BLaER1 treated with 17β-estradiol and CSF1 and Interleukin-3, amounts not matched to agents 10 nM and 100 nM (cell line): ENCODE measurements at regions not wholly inside any gene's neighbourhood (a gene's known extent, or its start where the extent isn't known, plus 50 kb on each side); places are given as distances from the start of the nearest gene placed in this dataset.
"Not testable (repeated sequence)": the region's sequence is repeated elsewhere in the genome, so short reads cannot be mapped to it uniquely, and the experiment has no call there.

ENCODE experiments used
- H3K27ac ChIP-seq, 11 experiments: shearing (Covaris generic); formaldehyde crosslinking; 2 replicates each; pipeline ENCODE4 v1.8.1; 2022
- H3K27me3 ChIP-seq, 11 experiments: shearing (Covaris generic); formaldehyde crosslinking; 2 replicates each; pipeline ENCODE4 v1.8.1; 2022
- H3K36me3 ChIP-seq, 11 experiments: shearing (Covaris generic); formaldehyde crosslinking; 2 replicates each; pipeline ENCODE4 v1.8.1; 2022
- H3K4me1 ChIP-seq, 10 experiments: shearing (Covaris generic); formaldehyde crosslinking; 2 replicates each; pipeline ENCODE4 v1.8.1; 2022
- H3K4me2 ChIP-seq, 11 experiments: shearing (Covaris generic); formaldehyde crosslinking; 2 replicates each; pipeline ENCODE4 v1.8.1; 2022
- H3K4me3 ChIP-seq, 10 experiments: shearing (Covaris generic); formaldehyde crosslinking; 2 replicates each; pipeline ENCODE4 v1.8.1; 2022
- H3K9ac ChIP-seq, 11 experiments: shearing (Covaris generic); formaldehyde crosslinking; 2 replicates each; pipeline ENCODE4 v1.8.1; 2022
- H3K9me3 ChIP-seq, 11 experiments: shearing (Covaris generic); formaldehyde crosslinking; replicated peaks in 1 of 11; 2 replicates each; pipeline ENCODE4 v1.8.1; 2022
- H4K20me1 ChIP-seq, 11 experiments: shearing (Covaris generic); formaldehyde crosslinking; 2 replicates each; pipeline ENCODE4 v1.8.1; 2022
- Cebpa-rat ChIP-seq, 11 experiments: shearing (Covaris generic); IDR thresholded peaks; 2 replicates each; pipeline ENCODE4 v1.8.1; 2022

DNA sequence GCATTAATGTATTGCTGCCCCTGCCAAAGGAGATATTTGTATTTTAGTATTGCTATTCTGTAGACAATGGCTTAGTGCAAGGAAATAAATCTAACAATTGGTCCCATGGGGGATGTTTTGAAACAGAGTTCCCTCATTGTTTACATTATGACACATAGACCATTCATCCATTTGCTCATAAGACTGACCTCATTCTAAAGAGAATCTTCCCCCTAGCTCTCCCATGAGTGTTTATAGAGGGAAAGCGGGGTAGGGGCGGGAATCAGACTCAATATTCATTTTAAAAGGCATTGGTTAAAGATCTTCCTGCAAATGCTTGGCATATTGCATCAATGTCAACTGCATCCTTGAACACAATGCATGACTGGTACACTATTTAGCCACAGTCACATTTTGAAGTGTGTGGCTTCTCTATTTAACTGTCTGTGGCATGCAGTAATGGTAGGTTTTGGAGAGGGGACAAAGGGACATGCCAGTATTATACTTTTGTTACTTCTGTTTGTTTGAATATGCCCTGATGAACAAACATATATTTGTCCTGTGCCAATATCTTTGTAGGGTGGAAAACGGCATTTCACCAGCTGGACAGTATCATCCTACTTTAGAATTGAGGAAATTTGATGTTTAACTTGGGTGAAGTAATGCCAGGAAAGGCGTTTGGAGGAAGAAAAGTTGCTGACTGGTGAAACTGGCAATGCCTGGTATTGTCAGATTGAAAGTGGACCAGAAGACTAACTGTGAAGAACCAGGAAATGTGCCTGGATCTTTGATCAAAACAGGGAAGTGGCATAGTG lies 84.1 kb upstream of the MEGF10 start:
- no peak overlapping the region for H3K9ac ChIP-seq
- no peak overlapping the region for H3K4me3 ChIP-seq
- no peaks in the 10 kb centered on the region for H3K36me3 ChIP-seq
- H3K27ac ChIP-seq = peak overlapping the region in 1 of 11 experiments; percentile 13; a peak in 1 of 22 replicates
- H4K20me1 ChIP-seq = no peaks in the 10 kb centered on the region
- H3K27me3 ChIP-seq = no peaks in the 10 kb centered on the region
- no peak for TF ChIP-seq Cebpa-rat (IDR thresholded peaks at IDR 0.05)
- peak overlapping the region in 7 of 11 experiments; percentile 22 to 56 (median 41); a peak in 12 of 22 replicates for H3K4me2 ChIP-seq
- peaks cover 0 to 5% (median 0%) of the 10 kb centered on the region in 11 experiments; a peak in 1 of 22 replicates for H3K9me3 ChIP-seq
- peaks cover 17 to 36% (median 25%) of the 10 kb centered on the region in 10 experiments for H3K4me1 ChIP-seq

DNA sequence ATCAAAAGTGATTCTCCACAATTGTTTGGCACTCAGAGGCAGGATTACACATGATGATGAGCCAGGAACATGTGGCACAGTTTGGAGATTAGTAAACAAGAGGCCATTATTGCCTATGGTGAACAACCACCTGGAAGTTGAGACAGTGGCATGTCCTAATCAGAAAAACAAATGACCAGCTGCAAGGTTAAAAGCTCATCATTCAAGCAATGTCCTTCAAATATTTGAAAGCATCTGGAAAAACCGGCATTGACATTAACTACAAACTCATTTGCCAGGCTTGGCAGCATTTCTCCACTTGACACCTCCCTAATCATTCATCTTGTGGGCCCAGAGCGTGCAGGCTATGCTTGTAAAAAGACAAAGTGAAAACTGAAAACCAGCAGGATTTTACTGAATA lies 80.6 kb upstream of the MEGF10 start:
- no peak for TF ChIP-seq Cebpa-rat (IDR thresholded peaks at IDR 0.05)

DNA sequence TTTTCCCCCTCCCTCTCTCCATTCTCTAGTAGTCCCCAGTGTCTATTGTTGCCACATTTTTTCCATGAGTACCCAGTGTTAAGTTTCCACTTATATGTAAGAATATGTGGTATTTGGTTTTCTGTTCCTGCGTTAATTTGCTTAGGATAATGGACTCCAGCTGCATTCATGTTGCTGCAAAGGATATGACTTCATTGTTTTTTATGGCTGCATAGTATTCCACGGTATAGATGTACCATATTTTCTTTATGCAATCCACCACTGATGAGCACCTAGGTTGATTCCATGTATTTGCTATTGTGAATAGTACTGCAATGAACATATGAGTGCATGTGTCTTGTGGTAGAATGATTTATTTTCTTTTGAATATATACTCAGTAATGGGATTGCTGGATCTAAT lies 77.4 kb upstream of the MEGF10 start:
- Histone ChIP-seq H3K27ac (no peak overlapping the region), H3K9ac (no peak overlapping the region), H3K36me3 (no peaks in the 10 kb centered on the region), H3K4me3 (no peak overlapping the region), H3K4me2 (no peak overlapping the region), H4K20me1 (no peaks in the 10 kb centered on the region), H3K9me3 (peaks cover 0 to 12% (median 7%) of the 10 kb centered on the region in 11 experiments; a peak in 8 of 22 replicates), H3K27me3 (no peaks in the 10 kb centered on the region), H3K4me1 (no peaks in the 10 kb centered on the region)
- no peak for TF ChIP-seq Cebpa-rat (IDR thresholded peaks at IDR 0.05)

More for the DNA sequence above, 80.6 kb upstream of the MEGF10 start:
- peaks cover 5 to 16% (median 10%) of the 10 kb centered on the region in 10 experiments; a peak in 16 of 20 replicates for H3K4me1 ChIP-seq
- H3K36me3 ChIP-seq = no peaks in the 10 kb centered on the region
- no peak overlapping the region for H3K9ac ChIP-seq
- H4K20me1 ChIP-seq = no peaks in the 10 kb centered on the region
- H3K4me2 ChIP-seq = no peak overlapping the region
- no peak overlapping the region for H3K27ac ChIP-seq
- H3K4me3 ChIP-seq = no peak overlapping the region
- peaks cover 0 to 12% (median 7%) of the 10 kb centered on the region in 11 experiments; a peak in 8 of 22 replicates for H3K9me3 ChIP-seq
- no peaks in the 10 kb centered on the region for H3K27me3 ChIP-seq

DNA sequence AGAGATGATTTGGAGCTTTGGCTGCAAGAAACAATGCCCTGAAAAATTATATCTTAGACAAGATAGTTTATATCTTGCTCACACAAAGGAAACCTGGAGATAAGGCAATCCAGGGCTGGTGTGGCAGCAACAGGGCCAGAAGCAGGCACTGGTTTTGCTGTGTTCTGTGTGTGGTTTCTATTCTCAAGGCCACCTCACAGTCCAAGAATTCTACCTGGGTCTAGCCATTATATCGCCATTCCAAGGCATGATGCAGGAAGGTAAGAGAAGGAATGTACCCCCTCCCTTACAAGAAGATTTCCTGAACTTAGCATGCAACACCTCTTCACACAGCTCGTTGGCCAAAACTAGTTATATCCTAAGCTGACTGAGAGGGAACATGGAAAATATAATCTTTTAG lies 74.5 kb upstream of the MEGF10 start:
- no peak overlapping the region for H3K9ac ChIP-seq
- no peak for TF ChIP-seq Cebpa-rat (IDR thresholded peaks at IDR 0.05)
- H3K4me3 ChIP-seq = no peak overlapping the region

DNA sequence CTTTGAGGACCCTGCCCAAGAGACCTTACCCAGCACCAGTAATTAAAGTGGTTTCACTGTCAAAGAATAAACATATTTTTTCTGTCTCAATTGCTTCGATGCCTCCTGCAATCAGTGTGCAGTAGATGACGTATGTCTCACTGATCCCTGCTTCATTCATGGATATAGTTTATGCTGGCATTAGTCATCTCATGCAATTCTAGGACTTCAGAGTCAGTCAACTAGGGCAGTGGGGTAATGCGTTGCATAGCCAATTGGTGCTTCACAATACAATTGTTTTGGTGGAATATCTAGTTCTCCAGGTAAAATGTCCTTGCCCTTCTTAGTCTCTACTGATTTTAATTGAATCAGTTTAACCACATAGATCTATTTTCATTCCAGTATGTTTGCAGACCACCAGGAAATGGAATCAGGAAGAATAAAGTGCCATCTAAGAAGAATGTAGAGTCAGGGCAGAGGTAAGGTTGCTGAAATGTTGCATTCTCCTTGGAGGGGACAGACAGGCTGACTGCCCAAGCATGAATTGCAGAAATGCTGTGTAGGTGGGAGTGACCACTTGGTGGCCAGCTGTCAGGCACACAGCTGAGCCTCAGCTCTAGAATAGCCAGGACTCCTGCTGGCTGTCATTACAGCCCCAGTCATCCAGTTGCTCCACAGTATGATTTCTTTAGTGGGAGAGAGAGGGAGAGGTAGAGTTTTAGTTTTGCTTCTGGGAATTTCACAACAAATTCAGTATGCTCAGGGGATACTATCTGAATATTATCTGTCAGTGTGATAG lies 73.5 kb upstream of the MEGF10 start:
- H3K36me3 ChIP-seq = no peaks in the 10 kb centered on the region
- H3K4me1 ChIP-seq = peaks cover 0 to 7% (median 0%) of the 10 kb centered on the region in 10 experiments; a peak in 1 of 20 replicates
- no peak overlapping the region for H3K4me3 ChIP-seq
- no peak overlapping the region for H3K27ac ChIP-seq
- H3K27me3 ChIP-seq = no peaks in the 10 kb centered on the region
- no peak overlapping the region for H3K4me2 ChIP-seq
- TF ChIP-seq Cebpa-rat (IDR thresholded peaks at IDR 0.05) = no peak
- peaks cover 0 to 12% (median 9%) of the 10 kb centered on the region in 11 experiments; a peak in 8 of 22 replicates for H3K9me3 ChIP-seq
- no peaks in the 10 kb centered on the region for H4K20me1 ChIP-seq
- H3K9ac ChIP-seq = no peak overlapping the region

More for the DNA sequence above, 74.5 kb upstream of the MEGF10 start:
- Histone ChIP-seq H3K4me2 (no peak overlapping the region), H3K36me3 (no peaks in the 10 kb centered on the region), H3K4me1 (no peaks in the 10 kb centered on the region), H3K27ac (no peak overlapping the region), H3K9me3 (peaks cover 0 to 12% (median 7%) of the 10 kb centered on the region in 11 experiments; a peak in 8 of 22 replicates), H3K27me3 (no peaks in the 10 kb centered on the region), H4K20me1 (no peaks in the 10 kb centered on the region)

DNA sequence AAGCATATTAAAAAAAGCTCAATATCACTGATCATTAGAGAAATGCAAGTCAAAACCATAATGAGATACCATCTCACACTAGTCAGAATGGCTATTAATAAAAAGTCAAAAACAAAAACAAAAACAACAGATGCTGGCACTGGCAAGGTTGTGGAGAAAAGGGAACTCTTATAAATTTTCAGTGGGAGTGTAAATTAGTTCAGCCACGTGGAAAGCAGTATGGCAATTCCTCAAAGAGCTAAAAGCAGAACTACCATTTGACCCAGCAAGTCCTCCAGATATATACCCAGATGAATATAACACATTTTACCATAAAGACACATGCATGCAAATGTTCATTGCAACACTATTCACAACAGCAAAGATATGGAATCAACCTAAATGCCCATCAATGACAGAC lies 68.7 kb upstream of the MEGF10 start:
- not testable (repeated sequence) for H3K4me3 ChIP-seq, H3K9ac ChIP-seq, H3K27ac ChIP-seq, H3K27me3 ChIP-seq, H3K9me3 ChIP-seq, H3K36me3 ChIP-seq, H4K20me1 ChIP-seq
- peak overlapping the region in 2 of 11 experiments; percentile 1 to 8; a peak in 2 of 22 replicates for H3K4me2 ChIP-seq
- H3K4me1 ChIP-seq = peaks cover 9 to 20% (median 11%) of the 10 kb centered on the region in 10 experiments

DNA sequence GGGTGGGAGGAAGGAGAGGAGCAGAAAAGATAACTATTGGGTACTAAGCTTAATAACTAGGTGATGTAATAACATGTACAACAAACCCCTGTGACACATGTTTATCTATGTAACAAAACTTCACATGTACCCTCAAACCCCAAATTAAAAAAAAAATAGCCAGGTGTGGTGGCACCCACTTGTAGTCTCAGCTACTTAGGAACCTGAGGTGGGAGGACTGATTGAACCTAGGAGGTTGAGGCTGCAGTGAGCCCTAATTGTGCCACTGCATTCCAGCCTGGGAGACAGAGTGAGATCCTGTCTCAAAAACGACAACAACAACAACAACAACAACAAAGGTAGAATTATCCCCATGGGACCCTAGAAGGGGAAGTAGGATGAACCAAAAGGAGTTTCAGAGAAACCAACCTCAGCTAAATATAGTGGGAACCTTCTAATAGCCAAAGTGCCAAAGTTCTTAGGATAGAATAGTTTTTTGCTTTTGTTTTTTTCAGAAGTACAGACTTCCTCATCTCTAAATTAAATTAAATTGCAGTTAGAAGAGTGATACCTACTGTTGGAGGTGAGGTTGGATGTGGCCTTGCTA lies 67.9 kb upstream of the MEGF10 start:
- not testable (repeated sequence) for H4K20me1 ChIP-seq, H3K9ac ChIP-seq, H3K4me3 ChIP-seq, H3K27me3 ChIP-seq, H3K27ac ChIP-seq, H3K36me3 ChIP-seq, H3K9me3 ChIP-seq
- Histone ChIP-seq H3K4me2 (peak overlapping the region; percentile 9 to 52 (median 35); a peak in 17 of 22 replicates), H3K4me1 (peaks cover 9 to 20% (median 11%) of the 10 kb centered on the region in 10 experiments)

DNA sequence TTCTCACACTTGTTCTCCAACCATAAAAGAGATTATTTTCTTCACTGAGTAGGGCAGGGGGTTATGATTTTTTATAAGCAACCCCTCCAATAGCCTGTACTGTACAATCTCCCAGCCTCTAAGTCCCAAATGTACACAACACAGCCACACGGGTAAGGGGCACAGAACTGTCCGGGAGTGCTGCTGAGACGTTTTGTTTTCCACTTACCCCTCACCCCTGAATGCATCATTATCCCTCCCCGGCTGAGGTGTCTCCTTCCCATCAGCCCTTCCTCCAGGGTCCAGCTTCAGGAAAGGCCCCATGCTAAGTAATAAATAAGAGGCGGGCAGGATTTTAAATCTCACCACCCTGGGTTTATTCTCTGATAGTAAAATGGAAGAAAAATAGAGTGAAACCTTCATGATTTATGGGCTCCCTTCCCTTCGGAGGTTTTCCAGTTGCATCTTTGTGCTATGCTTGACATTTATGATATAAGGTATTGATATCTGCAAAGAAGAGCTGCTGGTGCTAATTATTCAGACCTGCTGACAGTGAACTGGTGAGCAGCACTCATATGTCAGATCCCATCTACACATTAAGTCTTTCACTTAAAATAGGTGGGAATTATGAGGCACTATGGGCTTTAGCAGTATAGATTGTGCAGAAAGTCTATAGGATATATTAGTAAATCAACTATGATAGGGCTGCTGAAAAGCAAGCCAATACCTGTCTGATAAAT lies 67.2 kb upstream of the MEGF10 start:
- H3K9me3 ChIP-seq = 0 out of 22 replicates have a peak, but pooled peaks cover 0 to 5% (median 0%) of the 10 kb centered on the region in 11 experiments
- no peak for TF ChIP-seq Cebpa-rat (IDR thresholded peaks at IDR 0.05)
- H3K4me2 ChIP-seq = peak overlapping the region; percentile 9 to 52 (median 35); a peak in 15 of 22 replicates
- H3K4me1 ChIP-seq = peaks cover 9 to 20% (median 11%) of the 10 kb centered on the region in 10 experiments
- H4K20me1 ChIP-seq = no peaks in the 10 kb centered on the region
- no peak overlapping the region for H3K4me3 ChIP-seq
- no peaks in the 10 kb centered on the region for H3K36me3 ChIP-seq
- H3K9ac ChIP-seq = no peak overlapping the region
- H3K27me3 ChIP-seq = no peaks in the 10 kb centered on the region
- H3K27ac ChIP-seq = no peak overlapping the region
